HG03135 (cell line): ENCODE measurements at regions not wholly inside any gene's neighbourhood (a gene's known extent, or its start where the extent isn't known, plus 50 kb on each side); places are given as distances from the start of the nearest gene placed in this dataset.
A peak's percentile ranks its signal among the peaks of the same experiment; 100 is the strongest.

Experiments used
- ATAC-seq: cut with Tn5 transposase; IDR thresholded peaks from one replicate; pipeline ENCODE4 v1.9.1; 2021; ENCODE audit warnings: mild to moderate bottlenecking, moderate library complexity; ENCODE audit not compliant: unreplicated experiment

- no peak for ATAC-seq
Observed at GRCh38 chr2:38509947-38510326, 92.8 kb downstream of the HNRNPLL start.

GRCh38 chr2:38509314-38509946 is 93.3 kb downstream of the HNRNPLL start:
- no peak for ATAC-seq

- ATAC-seq, result no peak
Observed at GRCh38 chr2:38508311-38509039, 94.3 kb downstream of the HNRNPLL start.

- no peak for ATAC-seq
Observed at GRCh38 chr2:38507712-38508111, 95.0 kb downstream of the HNRNPLL start.

GRCh38 chr2:38505779-38506178 is 96.9 kb downstream of the HNRNPLL start:
- no peak for ATAC-seq

GRCh38 chr2:38504169-38504568 is 98.6 kb downstream of the HNRNPLL start:
- no peak for ATAC-seq

GRCh38 chr2:38502107-38502506 is 100.6 kb downstream of the HNRNPLL start:
- ATAC-seq, result no peak

GRCh38 chr2:38500283-38500634 is 102.5 kb downstream of the HNRNPLL start:
- no peak for ATAC-seq

- ATAC-seq, result no peak
Observed at GRCh38 chr2:38499548-38500282, 103.0 kb downstream of the HNRNPLL start.

GRCh38 chr2:38498045-38498481 is 104.7 kb downstream of the HNRNPLL start:
- ATAC-seq, result no peak

- ATAC-seq, result no peak
Observed at GRCh38 chr2:38497670-38498037, 105.1 kb downstream of the HNRNPLL start.

- ATAC-seq, result no peak
Observed at GRCh38 chr2:38496927-38497669, 105.6 kb downstream of the HNRNPLL start.

GRCh38 chr2:38495880-38496279 is 106.8 kb downstream of the HNRNPLL start:
- ATAC-seq, result no peak

GRCh38 chr2:38494394-38494793 is 108.3 kb downstream of the HNRNPLL start:
- ATAC-seq, result no peak

GRCh38 chr2:38492042-38492615 is 110.6 kb downstream of the HNRNPLL start:
- ATAC-seq, result no peak

- ATAC-seq, result no peak
Observed at GRCh38 chr2:38491436-38491835, 111.3 kb downstream of the HNRNPLL start.

GRCh38 chr2:38489846-38490245 is 112.8 kb upstream of the ATL2 start:
- no peak for ATAC-seq

GRCh38 chr2:38487852-38488251 is 110.8 kb upstream of the ATL2 start:
- ATAC-seq, result no peak

GRCh38 chr2:38486213-38487026 is 109.3 kb upstream of the ATL2 start:
- no peak for ATAC-seq

- ATAC-seq, result peak; percentile 97
Observed at GRCh38 chr2:38485734-38486133, 108.7 kb upstream of the ATL2 start.
